DMS 273 treated with DMSO at 0.1 percent for 48 hours (cell line): ENCODE measurements at regions not wholly inside any gene's neighbourhood (a gene's known extent, or its start where the extent isn't known, plus 50 kb on each side); places are given as distances from the start of the nearest gene placed in this dataset.

Experiments used
- DNase-seq: peaks from one replicate; lab custom pipeline; 2025; lab: John Stamatoyannopoulos, UW

- no peak for DNase-seq
These were observed 58.2 kb upstream of the FLRT2 start for GRCh38 chr14:85471744-85472143.

GRCh38 chr14:85474431-85474830 is 55.5 kb upstream of the FLRT2 start:
- no peak for DNase-seq

DNA sequence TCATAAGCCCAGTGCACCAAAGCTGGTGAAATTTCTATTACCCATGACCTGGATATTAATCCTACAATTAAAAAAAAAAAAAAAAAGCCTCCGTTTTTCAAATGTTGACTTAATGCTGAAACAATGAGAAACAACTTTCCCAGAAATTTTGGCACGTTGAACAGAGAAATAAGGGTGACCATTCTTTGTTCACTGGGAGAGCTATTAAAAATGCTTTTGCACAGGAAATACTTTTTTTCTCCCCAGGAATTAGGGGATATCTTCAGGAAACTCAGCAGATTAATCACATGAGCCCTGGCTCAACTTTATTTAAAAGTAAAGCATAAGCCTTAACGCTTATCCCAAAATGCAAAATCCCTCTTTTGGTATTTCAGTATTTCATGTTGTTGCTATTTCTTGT is 54.8 kb upstream of the FLRT2 start:
- DNase-seq: no peak

DNA sequence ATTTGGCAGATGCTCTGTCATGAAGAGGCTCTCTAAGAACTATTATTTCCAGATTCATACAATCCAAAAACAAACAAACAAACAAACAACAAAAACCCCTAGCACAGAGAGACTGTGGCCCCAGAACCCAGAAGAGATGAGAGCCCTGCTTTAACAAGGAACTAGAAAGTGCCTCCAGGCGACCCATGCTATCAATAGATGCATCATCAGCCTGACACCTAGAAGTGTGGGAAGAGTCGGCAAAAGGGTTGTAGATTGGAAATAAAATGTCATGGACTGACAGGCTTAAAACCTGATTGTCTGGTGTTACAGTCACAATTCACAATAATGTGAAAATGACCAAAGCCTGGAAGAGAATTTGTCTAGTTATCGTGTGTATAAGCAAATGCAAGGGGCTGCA is 50.6 kb upstream of the FLRT2 start:
- no peak for DNase-seq

GRCh38 chr14:85479771-85480170 is 50.2 kb upstream of the FLRT2 start:
- no peak for DNase-seq
